Heart right ventricle (tissue), 16 donors: ENCODE measurements at regions not wholly inside any gene's neighbourhood (a gene's known extent, or its start where the extent isn't known, plus 50 kb on each side); places are given as distances from the start of the nearest gene placed in this dataset.
"Not testable (repeated sequence)": the region's sequence is repeated elsewhere in the genome, so short reads cannot be mapped to it uniquely, and the experiment has no call there.

ENCODE experiments used
- ATAC-seq, 8 donors: fragments of 200-7000 bp; cut with Tn5 transposase; one replicate each; pipeline ENCODE4 v1.9.1; 2020; ENCODE audit warnings: mild to moderate bottlenecking in 8 of 8, moderate library complexity in 8 of 8, moderate number of reproducible peaks in 1 of 8
- DNase-seq, 2 donors: peaks; one replicate each; pipeline ENCODE4 v3.0.0-alpha.2; 2020
- H3K27ac ChIP-seq, 10 donors: fragments of 200-600 bp; sonication (generic) in 2 of 10; one replicate each; pipeline versions ENCODE4 v1.5.0 to v1.8.0; 2020 to 2022; ENCODE audit warnings: mild to moderate bottlenecking in 3 of 10
- H3K27me3 ChIP-seq, 7 donors: fragments of 200-600 bp; one replicate each; pipeline ENCODE4 v1.8.0; 2021 to 2022; ENCODE audit warnings: mild to moderate bottlenecking in 2 of 7
- H3K36me3 ChIP-seq, 9 donors: fragments of 200-600 bp; sonication (generic) in 1 of 9; one replicate each; pipeline versions ENCODE4 v1.5.0 to v1.8.0; 2020 to 2022; ENCODE audit warnings: mild to moderate bottlenecking in 2 of 9
- H3K4me1 ChIP-seq, 9 donors: fragments of 200-600 bp; sonication (generic) in 1 of 9; one replicate each; pipeline versions ENCODE4 v1.5.0 to v1.8.0; 2020 to 2022; ENCODE audit warnings: mild to moderate bottlenecking in 4 of 9
- H3K4me3 ChIP-seq, 10 donors: fragments of 200-600 bp; sonication (generic) in 2 of 10; one replicate each; pipeline versions ENCODE4 v1.5.0 to v1.8.0; 2020 to 2022; ENCODE audit warnings: mild to moderate bottlenecking in 7 of 10, moderate library complexity in 2 of 10
- H3K9me3 ChIP-seq, 11 donors: fragments of 200-600 bp in 10 of 11; sonication (generic) in 2 of 11; one replicate each; pipeline versions ENCODE4 v1.5.0 to v1.8.0; 2013 to 2022; ENCODE audit warnings: mild to moderate bottlenecking in 2 of 11, control low read depth in 1 of 11, moderate library complexity in 1 of 11
- whole genome bisulfite sequencing, 2 donors: extraction: QIAGEN DNeasy Blood & Tissue Kit; methylation state at CpG; one replicate each; pipeline ENCODE4 v1.1.7; 2013; ENCODE audit warnings: inconsistent platforms in 1 of 2; 5-methylcytosine and 5-hydroxymethylcytosine counted together
- intact Hi-C, 10 donors: fragments of 100-400 bp; cut with DNase I; formaldehyde crosslinking; loops; one replicate each; pipeline versions ENCODE4 v1.11.1 to v1.14.2; 2022
- TF ChIP-seq, protein P1 (sequence below), 9 donors: fragments of 200-600 bp; sonication (generic) in 2 of 9; IDR thresholded peaks; one replicate each; pipeline versions ENCODE4 v1.5.0 to v1.8.0; 2021 to 2022; ENCODE audit warnings: antibody characterized with exemption in 9 of 9, mild to moderate bottlenecking in 5 of 9, moderate library complexity in 1 of 9
- donor health status: Arrhythmogenic right ventricular cardiomyopathy.
- donor health status: ischemic (EF 13 %, LVEDD 7.1; RV severe dilation, severe dysfunction).
- donor health status: healthy with polysubstance abuse.
- donor health status: DM: no; HTN: yes; CAD: no.
- donor health status: DM: no; HTN: no; CAD: no.
- donor health status: ischemic (EF 25% LVEDD 6.9; RV normal size, moderate dysfunction).
- donor health status: ischemic (EF 25% LVEDD 5.7; RV mildly dilated, moderate dysfunction).
- donor health status: healthy.
- donor health status: DM: yes; HTN: yes; CAD: no.
- donor health status: Ischemic cardiomyopathy.
- donor health status: ischemic (EF 35%, LVEDD 5.7; RV mildly dilated, moderate dysfunction).
- donor health status: nonischemic (EF 11% LVEDD 7.7; RV severe dilation, severe dysfunction).
- donor health status: DM: yes; HTN: yes; CAD: no.
- donor health status: PGD.
- donor health status: ischemic (EF 29% LVEDD 5.4; RV normal size, mild dysfunction).
- donor health status: nonischemic (EF 23%, LVEDD 6.1; RV moderate dilation, normal function).

DNA sequence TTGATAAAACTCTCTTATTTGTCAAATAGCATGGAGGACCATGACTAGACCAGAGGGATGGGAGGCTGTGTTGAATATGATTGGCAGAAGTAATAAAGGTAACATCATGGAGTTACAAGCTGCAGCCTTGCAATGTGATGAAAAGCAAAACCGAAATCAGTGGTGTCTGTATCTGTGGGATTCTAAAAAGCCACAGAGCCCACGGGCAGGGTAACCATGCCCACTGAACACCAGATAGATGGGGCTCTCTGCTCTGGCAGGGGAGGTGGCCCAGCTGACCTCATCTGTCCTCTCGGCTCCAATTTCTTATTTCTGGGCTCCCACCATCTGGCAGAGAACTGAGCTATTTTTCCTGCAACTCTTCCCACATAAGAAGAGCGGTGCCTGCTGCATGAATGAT is 1072.2 kb downstream of the GATA3 start:
- no peak overlapping the region for H3K4me3 ChIP-seq
- no peak overlapping the region for H3K27ac ChIP-seq
- no peaks in the 10 kb centered on the region for H3K36me3 ChIP-seq
- WGBS, 2 donors, result 74 to 75% methylated on average over 4 of the region's 4 CpGs
- ATAC-seq (no peak), DNase-seq (no peak)
- intact Hi-C loops, result no loop called here
- TF ChIP-seq, protein P1, sequence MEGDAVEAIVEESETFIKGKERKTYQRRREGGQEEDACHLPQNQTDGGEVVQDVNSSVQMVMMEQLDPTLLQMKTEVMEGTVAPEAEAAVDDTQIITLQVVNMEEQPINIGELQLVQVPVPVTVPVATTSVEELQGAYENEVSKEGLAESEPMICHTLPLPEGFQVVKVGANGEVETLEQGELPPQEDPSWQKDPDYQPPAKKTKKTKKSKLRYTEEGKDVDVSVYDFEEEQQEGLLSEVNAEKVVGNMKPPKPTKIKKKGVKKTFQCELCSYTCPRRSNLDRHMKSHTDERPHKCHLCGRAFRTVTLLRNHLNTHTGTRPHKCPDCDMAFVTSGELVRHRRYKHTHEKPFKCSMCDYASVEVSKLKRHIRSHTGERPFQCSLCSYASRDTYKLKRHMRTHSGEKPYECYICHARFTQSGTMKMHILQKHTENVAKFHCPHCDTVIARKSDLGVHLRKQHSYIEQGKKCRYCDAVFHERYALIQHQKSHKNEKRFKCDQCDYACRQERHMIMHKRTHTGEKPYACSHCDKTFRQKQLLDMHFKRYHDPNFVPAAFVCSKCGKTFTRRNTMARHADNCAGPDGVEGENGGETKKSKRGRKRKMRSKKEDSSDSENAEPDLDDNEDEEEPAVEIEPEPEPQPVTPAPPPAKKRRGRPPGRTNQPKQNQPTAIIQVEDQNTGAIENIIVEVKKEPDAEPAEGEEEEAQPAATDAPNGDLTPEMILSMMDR (IDR thresholded peaks at IDR 0.05), result no peak
- no peaks in the 10 kb centered on the region for H3K27me3 ChIP-seq
- no peaks in the 10 kb centered on the region for H3K4me1 ChIP-seq
- peaks cover 0 to 8% (median 0%) of the 10 kb centered on the region in 11 donors for H3K9me3 ChIP-seq

DNA sequence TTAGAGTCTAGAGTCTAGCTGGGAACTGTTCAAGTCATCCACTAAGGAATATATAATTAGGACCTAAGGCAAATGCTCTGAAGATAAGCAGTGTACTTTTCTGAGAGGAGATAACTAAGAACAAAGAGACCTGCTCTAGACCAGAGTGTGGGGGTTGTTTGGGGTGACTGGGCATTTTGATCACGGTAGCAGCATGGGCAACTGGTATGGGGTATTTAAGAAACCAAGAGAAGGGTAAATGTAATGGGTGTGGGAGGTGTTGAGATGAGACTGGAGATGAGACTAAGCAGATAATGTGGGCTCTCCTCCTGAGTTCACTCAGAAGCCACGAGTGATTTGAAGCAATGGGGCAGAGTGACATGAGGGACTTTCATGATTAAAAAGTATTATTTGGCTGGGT is 1082.9 kb downstream of the GATA3 start:
- intact Hi-C loops, result no loop called here
- TF ChIP-seq, protein P1 (IDR thresholded peaks at IDR 0.05), result no peak
- Histone ChIP-seq H3K4me3 (no peak overlapping the region), H3K27me3 (peaks cover 0 to 10% (median 0%) of the 10 kb centered on the region in 7 donors), H3K4me1 (no peaks in the 10 kb centered on the region), H3K27ac (no peak overlapping the region), H3K9me3 (peaks cover 0 to under 1% (median 0%) of the 10 kb centered on the region in 11 donors), H3K36me3 (no peaks in the 10 kb centered on the region)
- 17 to 21% methylated on average over 2 of the region's 2 CpGs for WGBS, 2 donors
- no peak for DNase-seq
- no peak for ATAC-seq

DNA sequence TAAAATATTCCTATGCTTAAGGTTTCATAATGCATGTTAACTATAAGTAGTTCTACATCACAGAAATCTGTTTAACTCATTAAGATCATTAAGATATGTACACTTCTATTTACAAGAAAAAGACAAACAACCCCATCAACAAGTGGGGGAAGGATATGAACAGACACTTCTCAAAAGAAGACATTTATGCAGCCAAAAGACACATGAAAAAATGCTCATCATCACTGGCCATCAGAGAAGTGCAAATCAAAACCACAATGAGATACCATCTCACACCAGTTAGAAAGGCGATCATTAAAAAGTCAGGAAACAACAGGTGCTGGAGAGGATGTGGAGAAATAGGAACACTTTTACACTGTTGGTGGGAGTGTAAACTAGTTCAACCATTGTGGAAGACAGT is 1084.3 kb downstream of the GATA3 start:
- H3K4me3 ChIP-seq, ATAC-seq, H3K36me3 ChIP-seq, H3K4me1 ChIP-seq, DNase-seq, intact Hi-C loops, H3K27ac ChIP-seq, H3K9me3 ChIP-seq: not testable (repeated sequence)
- H3K27me3 ChIP-seq, result peaks cover 0 to 10% (median 0%) of the 10 kb centered on the region in 7 donors
- 86 to 87% methylated on average over 1 of the region's 1 CpG for WGBS, 2 donors

DNA sequence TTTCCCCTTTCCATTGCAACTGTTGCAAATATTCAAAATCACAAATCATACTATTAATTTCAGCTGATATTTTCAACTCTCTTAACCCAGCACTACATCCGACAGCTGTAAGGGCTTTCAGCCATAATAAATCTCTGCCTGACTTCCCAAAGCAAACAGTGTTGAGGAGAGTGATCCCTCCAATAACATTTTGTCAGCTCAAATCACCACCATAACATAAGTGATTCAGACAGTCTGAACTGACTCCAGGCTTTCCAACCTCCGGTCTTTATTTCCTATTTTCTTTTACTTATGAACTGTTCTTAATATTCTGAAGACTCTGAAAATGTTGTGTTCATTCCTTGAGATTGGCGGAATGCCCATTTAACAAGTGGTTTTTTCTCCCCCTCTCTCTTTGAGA is 1085.9 kb downstream of the GATA3 start:
- peaks cover 0 to 10% (median 0%) of the 10 kb centered on the region in 7 donors for H3K27me3 ChIP-seq
- H3K36me3 ChIP-seq, result no peaks in the 10 kb centered on the region
- TF ChIP-seq, protein P1 (IDR thresholded peaks at IDR 0.05), result no peak
- H3K9me3 ChIP-seq, result no peaks in the 10 kb centered on the region
- intact Hi-C loops, result no loop called here
- H3K4me1 ChIP-seq, result no peaks in the 10 kb centered on the region
- ATAC-seq (no peak), DNase-seq (no peak)
- H3K27ac ChIP-seq, result no peak overlapping the region
- WGBS, 2 donors, result 21 to 26% methylated on average over 3 of the region's 3 CpGs
- no peak overlapping the region for H3K4me3 ChIP-seq

DNA sequence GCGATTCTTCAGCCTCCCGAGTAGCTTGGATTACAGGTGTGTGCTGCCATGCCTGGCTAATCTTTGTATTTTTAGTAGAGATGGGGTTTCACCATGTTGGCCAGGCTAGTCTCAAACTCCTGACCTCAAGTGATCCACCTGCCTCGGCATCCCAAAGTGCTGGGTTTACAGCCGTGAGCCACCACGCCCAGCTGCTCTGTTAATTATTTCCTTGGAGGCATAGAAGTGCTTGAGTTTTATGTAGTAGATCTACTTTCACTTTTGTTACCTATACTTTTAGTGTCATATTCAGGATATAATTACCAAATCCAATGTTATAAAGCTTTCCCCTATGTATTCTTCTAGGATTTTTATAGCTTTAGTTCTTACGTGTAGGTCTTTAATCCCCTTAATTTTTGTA is 1093.0 kb downstream of the GATA3 start:
- Histone ChIP-seq H3K27me3 (no peaks in the 10 kb centered on the region), H3K36me3 (no peaks in the 10 kb centered on the region), H3K9me3 (peaks cover 0 to 4% (median 0%) of the 10 kb centered on the region in 11 donors), H3K4me1 (no peaks in the 10 kb centered on the region), H3K27ac (no peak overlapping the region), H3K4me3 (no peak overlapping the region)
- TF ChIP-seq, protein P1 (IDR thresholded peaks at IDR 0.05), result no peak
- DNase-seq, result no peak
- intact Hi-C loops, result no loop called here
- ATAC-seq, result no peak
- WGBS, 2 donors, result 90 to 91% methylated on average over 6 of the region's 6 CpGs
